MM.1S (cell line): ENCODE measurements at regions not wholly inside any gene's neighbourhood (a gene's known extent, or its start where the extent isn't known, plus 50 kb on each side); places are given as distances from the start of the nearest gene placed in this dataset.

Experiments used
- EZH2 ChIP-seq: fragments of 300-600 bp; sonication (generic); optimal IDR thresholded peaks from 2 replicates; pipeline ENCODE3; 2017; ENCODE audit warnings: low read depth, mild to moderate bottlenecking, antibody characterized with exemption, low read length, mixed read lengths
- EZH2phosphoT487 ChIP-seq: fragments of 300-600 bp; sonication (generic); IDR thresholded peaks from 2 replicates; pipeline ENCODE4 v1.6.1; 2018; ENCODE audit warnings: antibody characterized with exemption, low read length
- TF ChIP-seq, protein P1 (sequence below): fragments of 300-600 bp; sonication (generic); IDR thresholded peaks from 2 replicates; pipeline ENCODE4 v1.5.1; 2016; ENCODE audit warnings: antibody characterized with exemption, low read length, mixed read lengths

DNA sequence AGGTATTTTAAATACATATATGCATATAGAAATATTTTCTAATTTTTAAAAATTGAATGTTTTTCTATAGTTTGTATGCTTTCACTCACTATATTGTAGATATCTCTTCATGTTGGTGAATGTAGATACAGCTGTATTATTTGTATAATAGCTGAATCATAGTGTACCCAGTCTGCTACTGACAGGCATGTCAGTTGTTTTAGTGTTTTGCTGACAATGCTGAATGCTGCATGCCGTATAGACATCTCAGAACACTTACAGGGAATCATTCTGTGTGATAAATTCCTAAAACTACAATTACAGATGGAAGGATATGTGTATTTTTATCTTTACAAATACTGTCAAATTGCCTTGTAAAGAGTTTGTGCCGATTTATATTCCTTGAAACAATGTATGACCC lies 175.4 kb downstream of the SIM1 start:
- TF ChIP-seq EZH2phosphoT487 (no peak), EZH2 (no peak)
- TF ChIP-seq, protein P1, sequence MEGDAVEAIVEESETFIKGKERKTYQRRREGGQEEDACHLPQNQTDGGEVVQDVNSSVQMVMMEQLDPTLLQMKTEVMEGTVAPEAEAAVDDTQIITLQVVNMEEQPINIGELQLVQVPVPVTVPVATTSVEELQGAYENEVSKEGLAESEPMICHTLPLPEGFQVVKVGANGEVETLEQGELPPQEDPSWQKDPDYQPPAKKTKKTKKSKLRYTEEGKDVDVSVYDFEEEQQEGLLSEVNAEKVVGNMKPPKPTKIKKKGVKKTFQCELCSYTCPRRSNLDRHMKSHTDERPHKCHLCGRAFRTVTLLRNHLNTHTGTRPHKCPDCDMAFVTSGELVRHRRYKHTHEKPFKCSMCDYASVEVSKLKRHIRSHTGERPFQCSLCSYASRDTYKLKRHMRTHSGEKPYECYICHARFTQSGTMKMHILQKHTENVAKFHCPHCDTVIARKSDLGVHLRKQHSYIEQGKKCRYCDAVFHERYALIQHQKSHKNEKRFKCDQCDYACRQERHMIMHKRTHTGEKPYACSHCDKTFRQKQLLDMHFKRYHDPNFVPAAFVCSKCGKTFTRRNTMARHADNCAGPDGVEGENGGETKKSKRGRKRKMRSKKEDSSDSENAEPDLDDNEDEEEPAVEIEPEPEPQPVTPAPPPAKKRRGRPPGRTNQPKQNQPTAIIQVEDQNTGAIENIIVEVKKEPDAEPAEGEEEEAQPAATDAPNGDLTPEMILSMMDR: no peak
